Stimulated activated CD4-positive, alpha-beta T cell treated with anti-CD3 and anti-CD28 coated beads, Interleukin-15, amount 100 ng/mL, for 1 hour (primary cell): ENCODE measurements at regions not wholly inside any gene's neighbourhood (a gene's known extent, or its start where the extent isn't known, plus 50 kb on each side); places are given as distances from the start of the nearest gene placed in this dataset.

ENCODE experiments used
- DNase-seq, 2 donors: peaks; one replicate each; pipeline ENCODE4 v3.0.0-alpha.2; 2020; ENCODE audit warnings: low read depth in 1 of 2, low spot score in 1 of 2

- DNase-seq: no peak
These were observed 188.4 kb upstream of the NAV2 start for GRCh38 chr11:19524171-19524671.

GRCh38 chr11:19520681-19521080 lies 192.0 kb upstream of the NAV2 start:
- DNase-seq: no peak

GRCh38 chr11:19519912-19520641 lies 192.6 kb upstream of the NAV2 start:
- no peak for DNase-seq

- no peak for DNase-seq
These were observed 193.3 kb upstream of the NAV2 start for GRCh38 chr11:19519353-19519752.

GRCh38 chr11:19513253-19513652 lies 199.4 kb upstream of the NAV2 start:
- DNase-seq: no peak

GRCh38 chr11:19512618-19513017 lies 200.0 kb upstream of the NAV2 start:
- no peak for DNase-seq

GRCh38 chr11:19511413-19512183 lies 201.0 kb upstream of the NAV2 start:
- DNase-seq: no peak

GRCh38 chr11:19511066-19511412 lies 201.6 kb upstream of the NAV2 start:
- DNase-seq: no peak

GRCh38 chr11:19510468-19510867 lies 202.2 kb upstream of the NAV2 start:
- DNase-seq: no peak

- no peak for DNase-seq
These were observed 203.4 kb upstream of the NAV2 start for GRCh38 chr11:19509215-19509614.

- DNase-seq: no peak
These were observed 204.5 kb upstream of the NAV2 start for GRCh38 chr11:19508165-19508564.

GRCh38 chr11:19506816-19507486 lies 205.7 kb upstream of the NAV2 start:
- DNase-seq: no peak

GRCh38 chr11:19502691-19503253 lies 209.9 kb upstream of the NAV2 start:
- no peak for DNase-seq

- no peak for DNase-seq
These were observed 211.0 kb upstream of the NAV2 start for GRCh38 chr11:19501631-19502030.

GRCh38 chr11:19499999-19500398 lies 212.6 kb upstream of the NAV2 start:
- no peak for DNase-seq

GRCh38 chr11:19499026-19499669 lies 213.5 kb upstream of the NAV2 start:
- DNase-seq: no peak

GRCh38 chr11:19493446-19494213 lies 219.0 kb upstream of the NAV2 start:
- DNase-seq: no peak

GRCh38 chr11:19482319-19483100 lies 230.1 kb upstream of the NAV2 start:
- no peak for DNase-seq

- DNase-seq: no peak
These were observed 232.1 kb upstream of the NAV2 start for GRCh38 chr11:19480540-19480939.

- DNase-seq: no peak
These were observed 233.7 kb upstream of the NAV2 start for GRCh38 chr11:19478891-19479290.
